GM12878 (cell line): ENCODE measurements at regions not wholly inside any gene's neighbourhood (a gene's known extent, or its start where the extent isn't known, plus 50 kb on each side); places are given as distances from the start of the nearest gene placed in this dataset.

Source experiments
- ATAC-seq: fragments of 200-7000 bp; cut with Tn5 transposase; 3 replicates; pipeline ENCODE4 v1.9.1; 2020; ENCODE audit warnings: mild to moderate bottlenecking, moderate library complexity
- BruUV-seq: library from RNA; stranded (reverse); fragments of 400-500 nt; replicated peaks from 2 replicates; lab custom pipeline; 2021; lab: Mats Ljungman, UMichigan
- CTCF ChIA-PET: fragments of 300-600 bp; sonication (Branson Sonifier 250); formaldehyde crosslinking; extraction: SDS; loops from one replicate; lab custom pipeline; 2021; ENCODE audit warnings: inconsistent platforms; lab: Yijun Ruan, JAX
- POLR2A ChIA-PET: fragments of 350-600 bp; formaldehyde crosslinking; extraction: SDS; loops from one replicate; lab custom pipeline; 2021; ENCODE audit warnings: inconsistent platforms; lab: Charles Lee
- RAD21 ChIA-PET: fragments of 300-600 bp; sonication (Branson Sonifier 250); formaldehyde crosslinking; loops from one replicate; lab custom pipeline; 2023; ENCODE audit warnings: antibody characterized with exemption; ENCODE audit not compliant: unreplicated experiment; lab: Charles Lee
- SMC1A ChIA-PET: fragments of 300-600 bp; sonication (Branson Sonifier 250); formaldehyde crosslinking; loops from one replicate; lab custom pipeline; 2023; ENCODE audit not compliant: unreplicated experiment, uncharacterized antibody; lab: Charles Lee
- DNase-seq: peaks from one replicate; pipeline ENCODE4 v3.0.0-alpha.2; 2011; ENCODE audit warnings: low read depth, low spot score
- FAIRE-seq: peaks from 3 replicates; lab custom pipeline; 2011; peaks lifted over from hg19 to GRCh38; lab: Jason Lieb, UNC
- H2AFZ ChIP-seq: 2 replicates; pipeline ENCODE4 v1.6.0; 2011; ENCODE audit warnings: low read depth, low read length, control low read depth; ENCODE audit not compliant: control insufficient read depth
- H3K27ac ChIP-seq: 2 replicates; pipeline ENCODE4 v1.5.1; 2011; ENCODE audit warnings: control low read depth; ENCODE audit not compliant: control insufficient read depth, insufficient read depth
- H3K27me3 ChIP-seq, 2 experiments: replicated peaks in 1 of 2; 2 replicates each; pipeline versions ENCODE4 v1.6.0 to v1.6.1; 2011; ENCODE audit warnings: low read length in 1 of 2; ENCODE audit not compliant: control insufficient read depth in 2 of 2, insufficient read depth in 2 of 2
- H3K36me3 ChIP-seq, 2 experiments: 2 replicates each; pipeline ENCODE4 v1.5.1; 2011; ENCODE audit warnings: low read length in 1 of 2; ENCODE audit not compliant: control insufficient read depth in 2 of 2, insufficient read depth in 2 of 2
- H3K4me1 ChIP-seq: 2 replicates; pipeline ENCODE4 v1.6.1; 2011; ENCODE audit warnings: mild to moderate bottlenecking, low read length, moderate library complexity, mixed read lengths; ENCODE audit not compliant: control insufficient read depth, insufficient read depth
- H3K4me2 ChIP-seq: 2 replicates; pipeline ENCODE4 v1.6.0; 2011; ENCODE audit warnings: control low read depth; ENCODE audit not compliant: control insufficient read depth, insufficient read depth
- H3K4me3 ChIP-seq: fragments of 200-600 bp; sonication (generic); 2 replicates; pipeline ENCODE4 v1.5.1; 2016
- H3K79me2 ChIP-seq: 2 replicates; pipeline ENCODE4 v1.6.0; 2011; ENCODE audit warnings: low read length; ENCODE audit not compliant: control insufficient read depth, insufficient read depth
- H3K9ac ChIP-seq: 2 replicates; pipeline ENCODE4 v1.8.0; 2011; ENCODE audit warnings: low read length, control low read depth, mixed read lengths; ENCODE audit not compliant: control insufficient read depth, insufficient read depth
- H3K9me3 ChIP-seq: replicated peaks from 3 replicates; pipeline ENCODE4 v1.5.1; 2011; ENCODE audit warnings: mild to moderate bottlenecking, low read length; ENCODE audit not compliant: control insufficient read depth, insufficient read depth
- H4K20me1 ChIP-seq: 2 replicates; pipeline ENCODE4 v1.6.0; 2011; ENCODE audit not compliant: control insufficient read depth, insufficient read depth
- BCL11A ChIP-seq: IDR thresholded peaks from 2 replicates; pipeline ENCODE4 v1.6.1; 2011; ENCODE audit warnings: low read depth, low read length
- BMI1 ChIP-seq: fragments of 450-650 bp; IDR thresholded peaks from 2 replicates; pipeline ENCODE4 v1.6.1; 2016; ENCODE audit warnings: mild to moderate bottlenecking, moderate library complexity, borderline replicate concordance
- CHD1 ChIP-seq: IDR thresholded peaks from 2 replicates; pipeline ENCODE4 v1.6.1; 2012; ENCODE audit warnings: low read depth, low read length, improper control_type of control experiment
- EGR1 ChIP-seq, 2 experiments: IDR thresholded peaks; 1 replicate in 1 of 2; 2 replicates in 1 of 2; pipeline ENCODE4 v1.6.1; 2011 to 2012; ENCODE audit warnings: low read depth in 2 of 2, low read length in 2 of 2, borderline replicate concordance in 1 of 2, mild to moderate bottlenecking in 1 of 2, moderate library complexity in 1 of 2
- ESRRA ChIP-seq: IDR thresholded peaks from 2 replicates; pipeline ENCODE4 v1.6.1; 2012; ENCODE audit warnings: mild to moderate bottlenecking, low read length, improper control_type of control experiment
- FOXK2 ChIP-seq: fragments of 450-650 bp; IDR thresholded peaks from 2 replicates; pipeline ENCODE4 v1.6.1; 2017; ENCODE audit warnings: mild to moderate bottlenecking, moderate library complexity
- HDAC6 ChIP-seq: fragments of 200-600 bp; sonication (generic); IDR thresholded peaks from one replicate; pipeline ENCODE4 v1.8.0; 2017; ENCODE audit warnings: antibody characterized with exemption; ENCODE audit not compliant: unreplicated experiment
- IRF3 ChIP-seq: fragments of 450-650 bp; IDR thresholded peaks from 2 replicates; pipeline ENCODE4 v1.6.1; 2014; ENCODE audit warnings: mild to moderate bottlenecking
- KDM1A ChIP-seq: fragments of 200-600 bp; sonication (generic); IDR thresholded peaks from 2 replicates; pipeline ENCODE4 v1.6.1; 2016; ENCODE audit warnings: borderline replicate concordance
- MTA2 ChIP-seq: fragments of 450-650 bp; IDR thresholded peaks from 2 replicates; pipeline ENCODE4 v1.6.1; 2016; ENCODE audit warnings: low read depth, mild to moderate bottlenecking, moderate library complexity
- NBN ChIP-seq: fragments of 450-650 bp; IDR thresholded peaks from 2 replicates; pipeline ENCODE4 v1.6.1; 2016
- NFIC ChIP-seq: IDR thresholded peaks from 2 replicates; pipeline ENCODE4 v1.6.1; 2012; ENCODE audit warnings: low read depth, mild to moderate bottlenecking, inconsistent platforms, low read length, moderate library complexity
- NFXL1 ChIP-seq: fragments of 450-650 bp; IDR thresholded peaks from 2 replicates; pipeline ENCODE4 v1.6.1; 2017; ENCODE audit warnings: antibody characterized with exemption, mild to moderate bottlenecking, borderline replicate concordance
- NFYA ChIP-seq: IDR thresholded peaks from 2 replicates; pipeline ENCODE4 v1.6.1; 2011; ENCODE audit warnings: low read depth, mild to moderate bottlenecking, low read length, improper control_type of control experiment, borderline replicate concordance
- POLR2AphosphoS5 ChIP-seq: IDR thresholded peaks from 2 replicates; pipeline ENCODE4 v1.6.1; 2011; ENCODE audit warnings: mild to moderate bottlenecking, low read length, inconsistent platforms
- RAD21 ChIP-seq: IDR thresholded peaks from 2 replicates; pipeline ENCODE4 v1.6.1; 2011; ENCODE audit warnings: mild to moderate bottlenecking, low read depth, low read length, moderate library complexity; ENCODE audit not compliant: insufficient read depth
- RB1 ChIP-seq: fragments of 450-650 bp; formaldehyde crosslinking; IDR thresholded peaks from 2 replicates; pipeline ENCODE4 v1.6.1; 2017; ENCODE audit warnings: mild to moderate bottlenecking, borderline replicate concordance
- RELA ChIP-seq: fragments of 450-650 bp; IDR thresholded peaks from 2 replicates; pipeline ENCODE4 v1.8.0; 2014; ENCODE audit warnings: borderline replicate concordance; ENCODE audit not compliant: partially characterized antibody
- SREBF1 ChIP-seq: IDR thresholded peaks from 2 replicates; pipeline ENCODE4 v1.6.1; 2012; ENCODE audit warnings: mild to moderate bottlenecking, low read length
- TARDBP ChIP-seq: IDR thresholded peaks from 2 replicates; pipeline ENCODE4 v1.6.1; 2016; ENCODE audit warnings: borderline replicate concordance
- ZBED1 ChIP-seq: IDR thresholded peaks from 2 replicates; pipeline ENCODE4 v1.6.1; 2016; ENCODE audit warnings: borderline replicate concordance
- ZNF207 ChIP-seq: fragments of 450-650 bp; IDR thresholded peaks from 2 replicates; pipeline ENCODE4 v1.6.1; 2014; ENCODE audit warnings: antibody characterized with exemption, mild to moderate bottlenecking, borderline replicate concordance
- ZSCAN29 ChIP-seq: fragments of 450-650 bp; IDR thresholded peaks from 2 replicates; pipeline ENCODE4 v1.6.1; 2017; ENCODE audit warnings: mild to moderate bottlenecking, moderate library complexity
- WGBS: methylation state at CpG from one replicate; pipeline ENCODE4 v1.1.6; 2016; ENCODE audit warnings: low lambda C conversion rate; ENCODE audit not compliant: insufficient replicate concordance, insufficient coverage; ENCODE audit errors: missing lambda C conversion rate; 5-methylcytosine and 5-hydroxymethylcytosine counted together
- in situ Hi-C: fragments of 300-500 bp; cut with MboI; formaldehyde crosslinking; loops from 9 replicates; pipeline ENCODE4 v1.14.3; 2018; ENCODE audit warnings: mixed read lengths
- intact Hi-C: fragments of 100-400 bp; cut with micrococcal nuclease; formaldehyde crosslinking; loops from one replicate; pipeline ENCODE4 v1.14.2; 2022; ENCODE audit not compliant: unreplicated experiment

GRCh38 chr11:70758206-70758605, 359.9 kb downstream of the CTTN start:
- Histone ChIP-seq H4K20me1 (no peaks in the 10 kb centered on the region), H3K4me2 (no peak overlapping the region), H3K36me3 (no peaks in the 10 kb centered on the region), H3K4me1 (no peaks in the 10 kb centered on the region), H3K27me3 (no peaks in the 10 kb centered on the region; a peak in 2 of 4 replicates), H3K27ac (no peak overlapping the region), H3K9ac (no peak overlapping the region), H3K79me2 (no peaks in the 10 kb centered on the region), H3K9me3 (no peaks in the 10 kb centered on the region; the same call in 2 of the 3 replicates), H3K4me3 (no peak overlapping the region), H2AFZ (no peak overlapping the region)
- BruUV-seq, result no TSS peak
- POLR2A ChIA-PET, result no interaction called here
- intact Hi-C loops, result no loop called here
- SMC1A ChIA-PET, result no interaction called here
- DNase-seq (no peak), ATAC-seq (no peak), FAIRE-seq (no peak)
- WGBS, result 50% methylated on average over 20 of the region's 20 CpGs
- RAD21 ChIA-PET, result no interaction called here
- TF ChIP-seq BMI1 (no peak), ZBED1 (no peak), CHD1 (no peak), HDAC6 (no peak), NFIC (no peak), ESRRA (no peak), NBN (no peak), RAD21 (no peak), MTA2 (no peak)
- in situ Hi-C loops, result loop anchor here (5.0 kb wide), 1 partner anchor 291 kb away; no protein-coding TSS in a partner anchor
- CTCF ChIA-PET, result no interaction called here

DNA sequence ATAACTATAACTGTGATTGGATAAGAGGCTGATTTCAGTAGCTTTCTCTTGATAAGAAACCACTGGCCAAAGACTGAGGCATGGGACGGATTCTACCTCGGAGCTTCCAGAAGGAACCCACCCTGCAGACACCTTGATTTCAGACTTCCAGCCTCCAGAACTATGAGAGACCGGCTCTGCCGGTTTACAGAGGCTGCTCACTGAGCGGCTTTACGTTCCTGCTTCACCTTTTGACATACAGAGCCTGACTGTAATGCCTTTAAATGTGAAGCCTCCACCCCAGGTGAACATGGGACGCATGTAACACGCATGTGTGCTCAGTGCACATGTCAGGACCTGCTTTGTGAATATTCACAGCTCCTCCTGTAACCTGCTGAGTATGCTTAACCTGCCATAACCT, 361.5 kb downstream of the CTTN start:
- H3K4me2 ChIP-seq, result no peak overlapping the region
- in situ Hi-C loops, result loop anchor here (5.0 kb wide), 1 partner anchor 293 kb away; no protein-coding TSS in a partner anchor
- POLR2A ChIA-PET, result no interaction called here
- no peak for TF ChIP-seq KDM1A
- no peak for TF ChIP-seq ZSCAN29
- no peak for TF ChIP-seq IRF3
- TF ChIP-seq ZNF207, result no peak
- no peak for TF ChIP-seq RELA
- TF ChIP-seq POLR2AphosphoS5, result no peak
- no peak for TF ChIP-seq NFYA
- no peak for TF ChIP-seq FOXK2
- TF ChIP-seq SREBF1, result no peak
- no peak for TF ChIP-seq EGR1 (IDR thresholded peaks at IDR 0.05; ENCODE audit: borderline replicate concordance in 1 of 2, low read depth in 2 of 2, low read length in 2 of 2)
- no peak for TF ChIP-seq BCL11A
- no peak for TF ChIP-seq TARDBP
- no peak for TF ChIP-seq NFXL1
- no peak for TF ChIP-seq RB1

More for the DNA sequence above, 361.5 kb downstream of the CTTN start:
- no peak overlapping the region for H3K4me3 ChIP-seq
- ChIA-PET SMC1A (no interaction called here), CTCF (no interaction called here), RAD21 (no interaction called here)
- no peak overlapping the region for H2AFZ ChIP-seq
- H3K9ac ChIP-seq, result no peak overlapping the region
- no peak for ATAC-seq
- no peaks in the 10 kb centered on the region for H4K20me1 ChIP-seq
- no peaks in the 10 kb centered on the region for H3K36me3 ChIP-seq
- no peaks in the 10 kb centered on the region for H3K79me2 ChIP-seq
- 29% methylated on average over 8 of the region's 8 CpGs for WGBS
- intact Hi-C loops, result no loop called here
- no peaks in the 10 kb centered on the region; the same call in 2 of the 3 replicates for H3K9me3 ChIP-seq
- no peaks in the 10 kb centered on the region for H3K4me1 ChIP-seq
- no peaks in the 10 kb centered on the region; a peak in 2 of 4 replicates for H3K27me3 ChIP-seq
- BruUV-seq, result no TSS peak
- FAIRE-seq, result no peak
- no peak overlapping the region for H3K27ac ChIP-seq
- no peak for DNase-seq
